Activated T-helper 17 cell treated with anti-CD3 and anti-CD28 coated beads, Interleukin-2, amount 50 U/mL, for 72 hours (primary cell): ENCODE measurements at regions not wholly inside any gene's neighbourhood (a gene's known extent, or its start where the extent isn't known, plus 50 kb on each side); places are given as distances from the start of the nearest gene placed in this dataset.

Experiments used
- ATAC-seq: fragments of 150-1000 bp; cut with Tn5 transposase; replicated peaks from 2 replicates; pipeline ENCODE4 v1.10.0; 2021; ENCODE audit warnings: mild to moderate bottlenecking, moderate library complexity
- H3K27ac Mint-ChIP-seq: one replicate; pipeline ENCODE4 v1.8.0; 2022; ENCODE audit warnings: mixed read lengths
- H3K27me3 Mint-ChIP-seq: one replicate; pipeline ENCODE4 v1.8.0; 2022; ENCODE audit warnings: mixed read lengths
- H3K36me3 Mint-ChIP-seq: one replicate; pipeline ENCODE4 v1.8.0; 2022; ENCODE audit warnings: low read depth, mild to moderate bottlenecking, mixed read lengths
- H3K4me1 Mint-ChIP-seq: one replicate; pipeline ENCODE4 v1.8.0; 2022; ENCODE audit warnings: mixed read lengths
- H3K4me3 Mint-ChIP-seq: one replicate; pipeline ENCODE4 v1.8.0; 2022; ENCODE audit warnings: mild to moderate bottlenecking, mixed read lengths
- H3K9me3 Mint-ChIP-seq: one replicate; pipeline ENCODE4 v1.8.0; 2022; ENCODE audit warnings: mixed read lengths

- no peaks in the 10 kb centered on the region for H3K36me3 Mint-ChIP-seq
- H3K9me3 Mint-ChIP-seq: peaks cover 7% of the 10 kb centered on the region
- no peaks in the 10 kb centered on the region for H3K27me3 Mint-ChIP-seq
- no peak overlapping the region for H3K27ac Mint-ChIP-seq
- no peak overlapping the region for H3K4me3 Mint-ChIP-seq
- no peak for ATAC-seq
- no peaks in the 10 kb centered on the region for H3K4me1 Mint-ChIP-seq
Observed at GRCh38 chr15:25947323-25948314, 84.5 kb upstream of the ATP10A start.

- no peak for ATAC-seq
- H3K4me1 Mint-ChIP-seq: no peaks in the 10 kb centered on the region
- no peak overlapping the region for H3K4me3 Mint-ChIP-seq
- no peaks in the 10 kb centered on the region for H3K36me3 Mint-ChIP-seq
- peaks cover 3% of the 10 kb centered on the region for H3K9me3 Mint-ChIP-seq
- no peak overlapping the region for H3K27ac Mint-ChIP-seq
- no peaks in the 10 kb centered on the region for H3K27me3 Mint-ChIP-seq
Observed at GRCh38 chr15:25946241-25946805, 83.2 kb upstream of the ATP10A start.

- Mint-ChIP-seq H3K27ac (no peak overlapping the region), H3K36me3 (no peaks in the 10 kb centered on the region), H3K27me3 (no peaks in the 10 kb centered on the region), H3K9me3 (peaks cover 3% of the 10 kb centered on the region), H3K4me3 (no peak overlapping the region), H3K4me1 (no peaks in the 10 kb centered on the region)
- no peak for ATAC-seq
Observed at GRCh38 chr15:25944386-25944785, 81.3 kb upstream of the ATP10A start.

DNA sequence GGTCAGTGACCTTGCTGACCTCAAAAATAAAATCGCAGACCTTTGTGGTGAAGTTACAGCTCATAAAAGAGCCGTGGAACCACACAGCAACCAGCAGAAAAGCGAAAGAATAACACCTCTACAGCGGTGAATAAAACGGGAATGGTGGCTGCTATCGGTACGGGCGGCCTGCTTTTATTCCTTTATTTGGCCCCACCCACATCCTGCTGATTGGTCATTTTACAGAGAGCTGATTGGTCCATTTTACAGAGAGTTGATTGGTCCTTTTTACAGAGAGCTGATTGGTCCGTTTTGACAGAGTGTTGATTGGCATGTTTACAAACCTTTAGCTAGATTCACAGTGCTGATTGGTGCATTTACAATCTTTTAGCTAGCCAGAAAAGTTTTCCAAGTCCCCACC lies 80.7 kb upstream of the ATP10A start:
- no peaks in the 10 kb centered on the region for H3K9me3 Mint-ChIP-seq
- H3K27me3 Mint-ChIP-seq: no peaks in the 10 kb centered on the region
- no peak overlapping the region for H3K27ac Mint-ChIP-seq
- H3K4me1 Mint-ChIP-seq: no peaks in the 10 kb centered on the region
- ATAC-seq: no peak
- H3K4me3 Mint-ChIP-seq: no peak overlapping the region
- H3K36me3 Mint-ChIP-seq: no peaks in the 10 kb centered on the region

GRCh38 chr15:25939122-25939521 lies 76.0 kb upstream of the ATP10A start:
- ATAC-seq: no peak
- H3K36me3 Mint-ChIP-seq: no peaks in the 10 kb centered on the region
- H3K9me3 Mint-ChIP-seq: no peaks in the 10 kb centered on the region
- H3K27ac Mint-ChIP-seq: no peak overlapping the region
- H3K27me3 Mint-ChIP-seq: no peaks in the 10 kb centered on the region
- H3K4me3 Mint-ChIP-seq: no peak overlapping the region
- no peaks in the 10 kb centered on the region for H3K4me1 Mint-ChIP-seq

- H3K4me3 Mint-ChIP-seq: no peak overlapping the region
- H3K27me3 Mint-ChIP-seq: peaks cover 4% of the 10 kb centered on the region
- H3K9me3 Mint-ChIP-seq: no peaks in the 10 kb centered on the region
- peaks cover 8% of the 10 kb centered on the region for H3K4me1 Mint-ChIP-seq
- no peak overlapping the region for H3K27ac Mint-ChIP-seq
- ATAC-seq: no peak
- H3K36me3 Mint-ChIP-seq: no peaks in the 10 kb centered on the region
Observed at GRCh38 chr15:25937796-25938195, 74.7 kb upstream of the ATP10A start.

DNA sequence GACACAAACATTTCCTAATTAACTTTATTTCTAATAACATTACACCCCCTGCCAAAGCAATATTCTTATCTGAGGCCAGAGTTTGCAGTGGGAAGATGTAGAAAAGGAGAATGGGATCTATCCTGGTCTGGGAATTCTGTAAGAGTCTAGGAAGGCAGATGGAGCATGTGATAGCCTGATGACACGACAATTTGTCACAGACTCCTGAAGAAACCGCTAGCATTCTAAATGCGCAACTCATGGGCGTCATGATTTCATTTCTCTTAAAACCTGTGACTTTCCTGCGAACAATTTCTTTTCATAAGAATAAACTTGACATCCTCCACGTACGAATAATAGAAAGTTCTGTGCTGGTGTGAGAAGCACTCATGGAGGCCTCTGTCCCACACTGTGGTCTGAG lies 72.9 kb upstream of the ATP10A start:
- no peak overlapping the region for H3K27ac Mint-ChIP-seq

DNA sequence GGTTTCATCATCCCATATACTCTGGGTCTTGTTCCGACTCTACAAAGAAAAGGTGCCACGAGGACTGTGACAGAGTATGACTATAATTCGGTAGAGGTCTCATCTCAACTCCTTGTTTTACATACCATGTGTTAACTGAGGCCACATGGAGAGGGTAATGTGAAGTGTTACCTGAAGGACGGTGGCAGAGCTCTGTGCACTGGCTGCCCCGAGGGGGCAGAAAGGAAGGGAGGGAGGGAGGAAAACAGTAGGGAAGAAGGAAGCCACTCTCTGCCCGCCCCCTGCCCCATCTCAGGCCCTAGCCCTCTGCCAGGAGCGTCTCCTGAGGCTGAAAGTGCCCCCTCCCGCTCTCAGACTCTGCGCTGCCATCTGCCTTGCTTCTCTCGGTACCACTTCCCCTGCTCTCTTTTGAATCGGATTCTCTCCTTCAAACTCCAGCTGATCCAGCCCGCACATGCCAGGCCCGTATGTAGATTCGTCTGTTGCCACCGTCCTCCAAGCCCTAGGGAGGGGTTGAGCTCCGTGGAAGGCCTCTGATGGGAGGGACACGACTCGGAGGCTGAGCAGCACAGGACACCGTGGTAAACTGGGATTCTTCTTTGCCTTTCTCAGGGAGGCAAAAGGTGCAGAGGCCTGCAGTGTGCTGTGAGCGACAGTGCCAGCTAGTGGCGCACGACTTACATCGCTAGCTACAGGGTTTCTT lies 70.5 kb upstream of the ATP10A start:
- H3K4me3 Mint-ChIP-seq: peak overlapping the region; percentile 90
- no peaks in the 10 kb centered on the region for H3K36me3 Mint-ChIP-seq
- peaks cover 8% of the 10 kb centered on the region for H3K4me1 Mint-ChIP-seq
- peaks cover 4% of the 10 kb centered on the region for H3K27me3 Mint-ChIP-seq
- H3K27ac Mint-ChIP-seq: peak overlapping the region; percentile 90
- peak; percentile 99 for ATAC-seq
- peaks cover 5% of the 10 kb centered on the region for H3K9me3 Mint-ChIP-seq

More for the DNA sequence above, 72.9 kb upstream of the ATP10A start:
- Mint-ChIP-seq H3K36me3 (no peaks in the 10 kb centered on the region), H3K4me1 (peaks cover 8% of the 10 kb centered on the region), H3K27me3 (peaks cover 4% of the 10 kb centered on the region), H3K4me3 (no peak overlapping the region), H3K9me3 (no peaks in the 10 kb centered on the region)
- no peak for ATAC-seq

DNA sequence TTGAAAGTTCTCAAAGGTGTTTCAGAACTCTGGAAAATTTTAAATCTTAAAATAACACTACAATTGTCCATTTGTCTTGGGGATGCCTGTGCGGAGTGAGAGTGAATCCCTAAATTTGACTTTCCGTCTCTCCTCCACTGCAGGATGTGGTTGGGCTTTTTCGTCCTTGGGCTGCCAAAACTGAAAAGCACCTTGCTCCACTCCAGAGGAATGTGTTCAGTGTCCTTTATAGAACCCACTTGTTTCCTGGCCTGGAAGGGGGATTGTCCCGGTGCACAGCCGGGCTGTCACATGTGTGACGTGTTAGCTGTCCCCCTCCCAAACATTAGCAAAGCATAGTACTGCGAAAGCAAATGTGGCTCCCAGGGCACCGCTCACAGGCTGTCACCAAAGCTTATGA lies 69.6 kb upstream of the ATP10A start:
- Mint-ChIP-seq H3K9me3 (peaks cover 5% of the 10 kb centered on the region), H3K36me3 (no peaks in the 10 kb centered on the region)

GRCh38 chr15:25931851-25932250 lies 68.7 kb upstream of the ATP10A start:
- no peaks in the 10 kb centered on the region for H3K36me3 Mint-ChIP-seq
- H3K27me3 Mint-ChIP-seq: peaks cover 9% of the 10 kb centered on the region
- H3K27ac Mint-ChIP-seq: no peak overlapping the region
- ATAC-seq: no peak
- H3K4me1 Mint-ChIP-seq: peaks cover 8% of the 10 kb centered on the region
- H3K4me3 Mint-ChIP-seq: no peak overlapping the region
- peaks cover 5% of the 10 kb centered on the region for H3K9me3 Mint-ChIP-seq

More for the DNA sequence above, 69.6 kb upstream of the ATP10A start:
- Mint-ChIP-seq H3K4me3 (no peak overlapping the region), H3K27me3 (peaks cover 9% of the 10 kb centered on the region), H3K4me1 (peaks cover 8% of the 10 kb centered on the region), H3K27ac (no peak overlapping the region)
- no peak for ATAC-seq

- H3K27ac Mint-ChIP-seq: no peak overlapping the region
- H3K4me3 Mint-ChIP-seq: no peak overlapping the region
- H3K4me1 Mint-ChIP-seq: peaks cover 8% of the 10 kb centered on the region
- H3K27me3 Mint-ChIP-seq: peaks cover 9% of the 10 kb centered on the region
- no peak for ATAC-seq
- H3K9me3 Mint-ChIP-seq: peaks cover 5% of the 10 kb centered on the region
- H3K36me3 Mint-ChIP-seq: no peaks in the 10 kb centered on the region
Observed at GRCh38 chr15:25930931-25931330, 67.8 kb upstream of the ATP10A start.
